Stimulated activated CD4-positive, alpha-beta T cell treated with anti-CD3 and anti-CD28 coated beads, Interleukin-1b, Interleukin-23, amount 100 ng/mL, for 4 hours (primary cell): ENCODE measurements at regions not wholly inside any gene's neighbourhood (a gene's known extent, or its start where the extent isn't known, plus 50 kb on each side); places are given as distances from the start of the nearest gene placed in this dataset.

Experiments used
- DNase-seq, 2 donors: peaks; one replicate each; pipeline ENCODE4 v3.0.0-alpha.2; 2020; ENCODE audit warnings: low read depth in 2 of 2

DNA sequence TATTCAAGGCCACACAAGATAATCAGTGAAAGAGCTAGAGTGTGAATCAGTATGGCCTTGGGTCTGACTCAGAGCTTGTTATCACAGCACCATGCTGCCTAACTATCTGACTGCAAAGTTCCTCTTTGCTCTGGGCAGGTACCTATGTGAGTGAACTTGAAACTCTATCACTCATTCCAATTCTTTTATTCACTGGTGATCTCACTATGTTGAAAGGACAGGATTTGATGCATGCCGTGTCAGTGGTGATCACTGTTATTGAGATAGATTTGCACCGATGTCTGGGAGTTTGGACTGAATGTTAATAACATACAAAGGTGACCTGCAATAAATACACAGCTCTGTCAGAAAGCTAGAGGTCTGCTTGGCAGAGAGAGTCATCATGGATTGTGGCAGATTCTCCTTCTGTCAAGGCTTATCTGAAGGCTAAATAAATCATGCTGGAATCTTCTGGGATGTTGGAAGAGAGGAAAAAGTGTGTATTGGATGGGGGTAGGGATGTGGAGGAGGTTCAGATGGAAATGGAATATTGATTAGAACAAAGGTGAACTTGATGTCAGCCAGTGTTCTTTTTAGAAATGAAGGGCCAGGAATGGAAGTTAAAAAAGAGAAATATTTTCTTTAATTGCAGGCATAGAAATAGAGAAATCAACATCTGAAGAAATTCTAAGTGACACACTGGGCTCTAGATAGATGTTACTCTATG is 91.8 kb upstream of the TNC start:
- no peak for DNase-seq

DNA sequence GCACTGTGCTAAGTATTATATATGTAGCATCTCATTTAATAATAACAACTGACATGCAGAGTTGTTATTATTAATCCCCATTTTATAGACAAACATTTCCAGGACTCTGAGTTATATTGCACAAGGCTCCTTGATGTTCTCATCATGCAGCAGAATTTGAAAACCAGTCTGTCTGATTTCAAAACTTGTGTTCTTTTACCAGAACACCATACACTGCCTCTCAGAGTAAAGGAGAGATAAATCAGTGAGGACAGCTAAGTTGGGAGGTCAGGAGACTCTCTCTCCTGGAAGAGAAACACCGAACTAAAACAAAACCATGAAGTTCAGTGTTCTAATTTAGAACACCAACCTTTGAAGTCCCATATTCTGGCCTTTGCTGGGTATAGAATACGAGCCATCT is 92.7 kb upstream of the TNC start:
- no peak for DNase-seq

DNA sequence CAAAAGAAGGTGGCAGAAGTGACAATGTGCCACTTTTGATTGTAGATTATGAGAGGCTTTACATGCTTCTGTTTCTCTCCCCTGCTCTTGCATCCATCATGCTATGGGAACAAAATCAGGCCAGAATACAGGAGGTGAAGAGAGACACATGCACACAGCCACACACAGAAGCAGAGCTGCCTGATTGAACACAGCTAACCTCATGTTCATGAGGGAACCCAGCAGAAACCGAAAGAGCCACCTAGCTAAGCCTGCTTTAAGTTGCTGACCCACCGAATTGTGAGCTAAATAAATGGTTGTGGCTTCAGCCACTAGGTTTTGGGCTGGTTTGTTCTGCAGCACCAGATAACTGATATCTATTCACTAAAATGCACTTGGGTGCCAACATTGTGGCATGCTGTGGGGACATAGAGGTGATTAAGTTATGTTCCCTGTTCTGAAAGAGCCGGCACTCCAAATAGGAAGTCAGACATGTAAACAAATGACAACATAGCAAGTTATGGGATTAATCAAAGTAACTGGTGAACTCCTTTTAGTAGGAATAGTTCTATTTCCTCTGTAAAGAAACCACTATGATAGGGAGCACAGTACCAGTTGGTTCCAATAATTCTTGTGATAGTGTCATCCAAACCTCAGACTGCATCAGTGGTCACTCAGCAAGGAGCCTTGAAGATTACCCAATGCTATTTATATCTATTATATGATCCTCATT is 93.6 kb upstream of the TNC start:
- no peak for DNase-seq

DNA sequence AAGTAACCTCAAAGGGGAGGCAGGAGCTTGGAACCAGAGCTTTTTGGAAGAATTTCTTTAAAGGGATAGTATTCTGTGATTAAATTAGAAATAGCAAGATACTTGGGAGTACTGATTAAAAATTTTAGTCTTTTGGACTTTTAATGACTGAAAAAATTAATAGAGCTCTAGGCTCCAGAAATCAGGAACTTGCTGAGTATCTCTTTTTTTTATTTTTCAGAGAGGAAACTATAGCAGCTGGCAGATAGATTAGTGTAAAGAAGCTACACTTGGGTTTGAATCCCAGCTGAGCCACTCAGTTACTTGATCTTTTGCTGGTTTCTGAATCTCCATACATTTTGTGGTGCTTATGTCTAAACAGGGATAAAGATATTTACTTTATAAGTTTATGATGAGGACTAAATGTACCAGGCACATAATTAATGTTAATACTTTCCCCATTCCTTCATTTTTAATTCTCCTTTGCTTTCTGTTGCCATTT is 94.2 kb upstream of the TNC start:
- DNase-seq = no peak

DNA sequence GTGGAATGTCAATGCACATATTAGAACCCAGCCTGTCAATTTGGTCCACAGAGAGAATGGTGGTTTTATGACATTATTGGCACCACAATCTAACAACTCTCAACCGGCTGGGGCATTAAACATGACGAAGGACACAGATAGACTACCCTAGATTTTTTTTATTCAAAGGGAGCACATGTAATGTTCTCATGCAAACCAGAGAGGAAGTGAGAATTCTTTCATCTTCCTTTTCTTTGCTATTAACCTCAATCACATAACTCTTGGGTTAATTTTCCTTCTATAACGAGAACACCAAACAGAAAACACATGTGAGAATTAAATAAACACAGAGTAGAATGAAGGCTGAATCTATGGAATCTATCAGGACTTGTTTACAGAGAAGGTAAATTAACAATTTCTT is 94.9 kb upstream of the TNC start:
- DNase-seq = no peak

DNA sequence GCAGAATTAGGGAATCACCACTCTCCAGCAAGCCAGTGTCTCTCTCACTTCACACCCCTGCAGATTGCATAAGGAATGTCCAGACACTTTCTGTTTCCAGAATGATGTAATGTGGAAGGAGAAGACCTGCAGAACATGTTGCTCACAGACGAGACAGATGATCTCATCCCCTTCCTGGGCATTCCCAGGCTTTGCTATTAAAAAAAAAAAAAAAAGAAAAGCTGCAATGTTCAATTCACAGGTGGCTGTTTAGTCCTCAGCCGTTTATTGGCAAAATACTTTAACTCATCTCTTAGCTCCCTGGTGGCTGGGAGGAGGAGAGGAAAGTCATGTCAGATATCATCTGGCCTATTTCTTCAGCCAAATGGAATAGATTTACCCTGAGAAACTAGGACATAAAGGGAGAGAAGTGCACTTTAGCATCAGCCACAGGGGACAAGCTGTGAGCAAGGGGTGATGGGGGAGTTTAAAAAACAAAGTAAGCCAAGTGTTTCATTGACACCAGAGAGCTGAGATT is 95.9 kb upstream of the TNC start:
- DNase-seq = no peak

DNA sequence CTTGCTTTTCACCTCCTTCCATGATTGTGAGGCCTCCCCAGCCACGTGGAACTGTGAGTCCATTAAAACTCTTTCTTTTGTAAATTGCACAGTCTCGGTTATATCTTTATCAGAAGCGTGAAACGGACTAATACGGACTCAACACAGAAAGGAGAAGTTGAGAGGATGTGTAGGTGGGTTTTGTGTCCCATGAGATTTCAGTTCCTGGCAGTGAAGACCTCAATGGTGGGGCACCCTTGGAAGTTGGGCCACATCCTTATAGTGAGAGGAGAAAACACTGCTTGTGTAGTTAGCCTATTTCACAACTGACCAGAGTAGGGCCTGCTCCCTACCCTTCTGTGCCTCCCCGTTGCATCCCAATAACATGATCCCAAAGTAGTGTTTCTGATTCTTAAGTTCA is 98.9 kb upstream of the TNC start:
- DNase-seq = no peak

DNA sequence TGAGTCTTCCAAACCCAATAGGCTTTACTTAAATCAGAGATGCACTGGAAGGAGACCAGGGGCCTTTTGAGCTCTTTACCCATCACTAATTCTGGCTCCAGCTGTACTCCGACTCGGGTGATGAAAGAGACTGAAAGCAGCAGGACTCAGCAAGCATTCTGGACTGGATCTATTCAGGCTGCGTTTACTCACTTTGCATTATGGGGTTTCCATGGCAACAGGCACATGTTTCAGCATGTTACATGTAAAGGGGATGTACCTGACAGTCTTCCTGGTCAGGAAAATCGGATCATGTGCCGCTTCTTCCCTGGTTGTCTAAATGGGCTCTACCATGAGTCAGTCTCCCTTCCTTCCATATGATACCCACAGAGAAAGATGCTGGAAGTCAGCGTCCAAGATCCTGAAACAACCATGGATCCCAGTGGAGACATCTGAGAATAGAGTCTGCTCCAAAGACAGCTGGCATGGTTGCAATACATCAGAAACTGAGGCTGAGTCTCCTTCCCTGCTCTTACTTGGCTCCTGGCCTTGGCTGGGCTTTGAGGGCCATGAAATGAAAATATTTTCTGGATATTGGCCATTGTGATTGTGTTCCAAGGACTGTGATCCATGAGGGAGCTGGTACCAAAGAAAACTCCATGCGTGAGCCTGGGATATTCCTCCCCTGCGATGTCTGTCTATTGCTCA is 102.5 kb upstream of the TNC start:
- no peak for DNase-seq

DNA sequence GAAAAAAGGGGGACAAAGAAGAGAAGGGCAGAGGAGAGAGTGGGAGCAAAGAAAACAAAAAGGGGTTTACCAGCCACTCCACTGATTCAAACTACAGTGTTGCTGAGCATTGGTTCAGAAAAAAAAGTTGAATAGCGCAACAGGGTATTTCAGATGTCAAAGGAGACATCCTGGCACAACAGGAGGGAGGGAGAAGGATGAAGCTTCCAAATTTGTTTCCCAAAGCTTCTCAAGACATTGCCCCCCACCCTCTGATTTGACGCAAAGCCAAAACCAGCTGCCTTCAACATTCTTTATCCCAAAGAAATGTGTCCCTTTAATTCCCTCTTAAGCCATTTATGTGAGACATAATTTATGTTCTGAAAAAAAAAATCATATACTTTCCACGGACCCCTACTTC is 105.5 kb upstream of the TNC start:
- DNase-seq = no peak

DNA sequence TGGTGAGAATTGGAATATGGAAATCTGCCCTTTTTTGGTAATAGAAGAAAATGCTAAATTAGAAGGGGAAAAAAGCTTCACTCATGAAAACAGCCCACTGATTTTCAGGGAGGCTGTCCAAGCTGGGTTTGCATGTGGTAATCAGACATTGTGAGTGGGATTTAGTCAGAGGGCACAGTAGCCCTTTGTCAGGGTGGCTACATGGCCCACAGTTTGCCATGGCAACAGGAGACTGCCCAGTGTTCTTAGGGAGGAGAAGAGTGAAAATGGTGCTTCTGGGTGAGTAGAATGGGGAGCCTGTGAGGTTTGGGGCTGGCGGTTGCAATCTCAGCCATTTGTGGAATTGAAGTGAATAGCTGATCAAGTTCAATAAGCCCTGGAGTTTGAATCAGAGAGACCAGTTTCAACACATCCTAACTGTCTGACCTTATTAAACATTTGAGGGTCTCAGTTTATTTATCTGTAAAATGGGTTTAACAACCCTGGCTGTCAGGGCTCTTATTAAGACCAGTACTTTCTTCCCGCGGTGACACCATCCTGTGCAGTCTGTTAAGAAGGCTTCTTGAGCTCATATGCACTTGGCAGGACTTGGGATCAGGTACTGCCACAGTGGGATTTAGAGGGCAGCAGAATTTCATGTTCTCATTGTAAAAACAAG is 107.6 kb upstream of the TNC start:
- DNase-seq = no peak

DNA sequence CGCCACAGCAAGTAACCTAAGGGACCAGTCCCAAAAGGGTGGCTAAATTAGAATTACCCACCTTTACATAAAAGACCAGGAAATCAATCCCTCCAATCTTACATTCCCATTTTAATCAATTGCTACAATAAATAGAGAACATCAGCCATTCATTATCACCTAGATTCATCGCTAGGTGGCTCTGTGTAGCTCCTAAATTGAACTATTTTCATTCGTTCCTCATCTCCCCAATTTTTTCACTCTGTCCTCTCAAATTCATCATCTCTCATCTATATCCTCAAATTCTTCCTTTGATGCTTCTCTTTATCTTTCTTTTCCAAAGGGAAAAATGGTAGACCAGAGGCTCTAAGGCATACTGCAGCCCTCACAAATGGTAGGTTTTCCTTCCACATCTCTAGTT is 108.2 kb upstream of the TNC start:
- no peak for DNase-seq

DNA sequence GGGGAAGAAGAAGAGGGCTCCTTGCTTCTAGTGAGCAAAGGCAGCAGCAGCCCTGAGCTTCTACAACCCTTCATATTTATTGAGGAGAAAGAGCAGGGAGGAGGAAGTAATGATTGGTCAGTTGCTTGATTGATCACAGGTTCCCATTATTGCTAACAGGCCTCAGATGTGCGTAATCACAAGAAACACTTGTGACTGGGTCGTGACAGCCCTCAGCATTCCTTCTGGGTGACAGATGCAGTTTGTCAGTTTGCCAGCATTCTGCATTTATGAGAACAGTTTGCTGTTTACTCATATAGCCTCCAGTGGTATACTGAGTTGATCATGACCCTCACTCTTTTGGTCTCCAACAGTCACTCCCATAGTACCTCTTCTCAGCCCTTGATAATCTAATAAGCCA is 111.5 kb upstream of the TNC start:
- no peak for DNase-seq

DNA sequence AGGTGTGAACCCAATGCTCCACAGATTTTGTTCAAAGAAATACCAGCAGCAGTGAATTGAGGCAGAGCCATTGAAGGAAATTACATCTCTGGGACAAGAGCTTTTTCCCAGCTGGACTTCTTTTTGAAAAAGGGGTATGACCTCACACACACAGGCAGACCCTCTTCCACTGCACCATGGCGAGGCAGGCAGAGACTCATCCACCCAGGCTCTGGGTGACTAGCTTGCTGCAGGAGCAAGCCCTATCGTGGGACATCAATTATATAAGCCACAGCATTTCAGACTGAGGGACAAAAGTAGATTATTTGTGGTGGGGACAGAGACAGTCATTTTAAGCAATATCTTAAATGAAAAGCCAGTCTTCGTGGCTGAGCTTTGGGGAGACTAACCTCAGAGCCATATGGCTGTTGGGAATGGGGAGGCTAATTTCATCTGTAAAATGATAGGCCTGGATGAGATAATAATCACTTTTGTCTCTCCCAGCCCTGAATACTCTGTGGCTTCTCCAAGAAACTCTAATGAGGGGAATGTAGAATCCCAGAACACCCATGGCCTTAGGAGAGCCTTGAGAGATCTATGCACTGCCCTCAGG is 113.1 kb upstream of the TNC start:
- DNase-seq = no peak

DNA sequence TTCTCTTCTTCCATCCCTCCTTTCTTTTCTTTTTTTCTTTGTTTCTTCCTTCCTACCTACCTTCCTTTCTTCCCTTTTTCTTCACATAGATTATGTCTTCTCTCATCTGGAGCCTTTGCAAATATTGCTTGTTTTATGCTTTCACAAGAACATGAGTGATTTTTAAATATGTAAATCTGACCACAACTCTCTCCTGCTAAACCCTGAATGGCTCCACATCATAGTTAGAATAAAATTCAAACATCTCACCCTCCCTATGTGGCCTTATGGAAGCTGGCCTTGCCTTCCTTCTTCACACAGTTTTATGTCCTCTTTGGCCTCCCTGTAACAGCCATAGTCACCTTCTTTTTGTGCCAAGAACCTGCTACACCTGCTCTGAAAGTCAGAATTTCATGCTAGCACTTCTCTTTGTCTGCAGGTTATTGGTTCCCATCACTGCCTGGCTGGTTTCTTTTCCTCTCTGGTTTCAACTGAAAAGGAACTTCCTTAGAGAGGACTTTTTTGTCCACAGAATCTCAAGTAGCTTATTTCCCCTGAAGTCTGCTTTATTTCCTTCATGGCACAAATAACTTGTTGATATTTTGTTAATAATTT is 114.3 kb upstream of the TNC start:
- no peak for DNase-seq

DNA sequence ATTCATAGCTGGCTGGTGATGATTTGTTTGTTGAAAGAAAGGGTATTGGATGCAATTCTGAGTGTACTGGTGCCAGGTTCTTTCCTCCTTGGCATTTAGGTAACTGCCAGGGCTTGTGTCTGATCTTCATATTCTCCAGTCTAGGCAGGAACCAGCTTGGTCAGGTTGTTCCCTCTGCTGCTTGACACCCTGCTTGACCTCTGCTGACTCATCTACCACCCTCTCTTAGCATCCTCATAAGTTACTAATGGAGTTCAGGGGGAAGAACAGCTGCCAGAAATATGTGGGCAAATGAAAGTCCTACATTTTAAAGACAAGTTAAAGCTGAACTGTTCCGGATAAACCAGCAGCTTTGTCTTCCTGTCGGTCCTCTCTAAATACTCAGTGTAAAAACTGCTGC is 116.1 kb upstream of the TNC start:
- no peak for DNase-seq

DNA sequence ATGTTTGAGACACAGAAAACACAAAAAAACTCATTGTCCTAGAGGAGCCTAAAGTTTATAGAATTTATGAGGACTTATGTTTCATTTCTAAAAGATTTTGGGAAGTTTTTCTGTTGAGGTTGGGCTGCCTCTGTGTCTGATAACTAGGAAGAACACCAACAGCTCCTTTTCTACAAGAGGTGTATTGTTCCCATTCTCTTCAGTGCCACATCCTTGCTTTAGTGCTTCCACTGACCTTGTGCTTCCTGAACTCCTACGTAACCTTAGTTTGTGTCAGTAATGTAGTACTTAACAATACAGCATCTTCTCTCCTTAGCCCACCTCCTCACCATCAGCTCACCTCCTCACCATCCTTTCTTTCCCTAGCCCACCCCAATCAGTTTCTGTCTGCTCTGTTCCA is 117.3 kb upstream of the TNC start:
- no peak for DNase-seq

DNA sequence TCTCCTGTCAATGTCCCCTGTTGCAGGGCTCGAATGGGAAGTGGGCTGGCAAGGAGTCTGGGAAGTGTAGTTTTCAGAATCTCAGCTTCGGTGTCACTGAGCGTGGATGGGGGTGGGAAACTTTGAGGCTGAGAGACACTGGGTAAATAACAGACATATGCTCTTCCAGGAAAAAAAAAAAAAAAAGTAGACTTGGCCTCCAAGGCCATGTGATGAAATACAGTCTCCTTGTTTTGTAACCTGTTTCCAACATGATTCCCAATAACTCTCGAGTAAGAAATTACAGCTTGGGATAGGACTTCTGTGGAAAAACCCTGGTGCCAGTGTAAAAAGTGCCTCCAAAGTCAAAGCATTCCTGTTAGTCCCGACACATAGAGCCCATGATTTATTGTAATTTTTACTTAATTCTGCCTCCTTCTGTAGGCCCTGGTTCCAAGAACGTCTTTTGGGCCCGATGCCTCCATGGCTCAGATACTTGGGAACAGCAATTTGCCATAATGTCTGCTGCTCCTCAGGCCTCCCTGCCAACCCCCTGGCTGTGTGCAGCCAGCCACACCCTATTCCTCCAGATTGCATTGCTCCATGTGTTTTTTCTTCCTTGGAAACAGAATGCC is 119.5 kb upstream of the TNC start:
- DNase-seq = no peak

DNA sequence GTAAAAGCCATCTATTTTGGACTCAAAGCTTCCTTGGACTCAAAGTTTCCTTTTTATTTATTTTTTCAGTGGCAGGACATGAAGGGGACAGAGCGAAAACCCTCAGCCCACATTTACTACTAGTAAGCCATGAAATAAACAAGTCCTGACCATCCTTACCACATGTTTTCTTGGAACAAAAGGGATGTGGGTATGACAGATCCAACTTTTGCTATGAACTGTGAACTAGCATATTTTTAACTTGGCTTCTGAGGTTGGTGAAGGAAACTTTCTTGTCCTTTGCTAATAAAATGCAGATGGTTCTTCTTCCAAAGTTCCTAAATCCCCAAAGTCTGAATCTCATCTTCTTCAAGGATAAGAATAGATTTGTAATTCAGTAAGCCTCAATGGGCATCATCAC is 122.7 kb upstream of the TNC start:
- no peak for DNase-seq

DNA sequence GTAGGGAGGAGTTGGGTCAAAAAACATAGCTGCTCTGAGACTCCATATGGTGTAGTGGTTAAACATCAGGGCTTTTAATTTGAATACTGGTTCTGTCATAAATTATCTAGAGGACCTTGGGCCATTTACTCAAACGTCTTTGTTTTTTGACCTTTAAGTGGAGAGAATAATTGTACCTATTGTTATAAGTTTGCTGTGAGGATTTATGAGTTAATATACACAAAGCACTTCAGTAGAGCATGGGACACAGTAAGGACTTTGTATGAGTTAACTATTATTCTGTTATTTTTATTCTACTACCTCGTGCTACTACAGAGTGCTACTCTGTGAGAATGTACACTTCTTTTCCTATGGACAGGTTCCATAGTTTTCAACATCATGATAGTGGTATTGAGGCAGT is 123.7 kb upstream of the TNC start:
- no peak for DNase-seq

DNA sequence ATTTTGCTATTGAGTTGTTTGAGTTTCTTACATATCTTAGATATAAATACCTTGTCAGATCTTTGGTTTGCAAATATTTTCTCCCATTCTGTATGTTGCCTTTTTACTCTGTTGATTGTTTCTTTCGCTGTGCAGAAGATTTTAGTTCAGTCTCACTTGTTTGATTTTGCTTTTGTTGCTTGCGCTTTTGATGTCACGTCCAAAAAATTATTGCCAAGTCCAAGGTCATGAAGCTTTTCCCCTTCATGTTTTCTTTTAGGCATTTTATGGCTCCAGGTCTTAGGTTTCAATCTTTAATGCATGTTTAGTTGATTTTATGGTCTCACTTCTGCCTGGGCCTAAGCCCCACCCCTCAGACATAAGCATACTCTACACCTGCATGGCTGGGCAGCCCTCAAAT is 131.5 kb upstream of the TNC start:
- DNase-seq = no peak

DNA sequence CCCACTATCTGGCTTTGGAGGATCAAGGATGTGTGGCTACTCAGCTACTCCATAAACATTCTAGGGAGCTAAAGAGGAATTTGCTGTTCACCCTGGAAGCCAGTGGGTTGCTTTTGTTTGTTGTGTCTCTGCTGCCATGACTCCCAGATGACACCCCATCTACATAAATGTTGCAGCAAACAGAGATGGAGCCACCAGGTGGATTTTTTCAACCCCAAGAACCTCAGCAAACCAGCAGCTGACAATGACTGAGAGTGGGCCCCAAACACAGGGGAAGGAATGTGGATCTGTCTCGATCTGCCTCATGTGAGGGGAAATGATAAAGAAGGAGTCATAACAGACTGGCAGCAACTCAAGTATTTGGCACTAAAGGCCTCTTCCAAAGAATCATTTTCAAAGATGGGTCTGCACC is 132.7 kb upstream of the TNC start:
- no peak for DNase-seq
